ENCODE measurements at regions not wholly inside any gene's neighbourhood (a gene's known extent, or its start where the extent isn't known, plus 50 kb on each side); places are given as distances from the start of the nearest gene placed in this dataset.

DNA sequence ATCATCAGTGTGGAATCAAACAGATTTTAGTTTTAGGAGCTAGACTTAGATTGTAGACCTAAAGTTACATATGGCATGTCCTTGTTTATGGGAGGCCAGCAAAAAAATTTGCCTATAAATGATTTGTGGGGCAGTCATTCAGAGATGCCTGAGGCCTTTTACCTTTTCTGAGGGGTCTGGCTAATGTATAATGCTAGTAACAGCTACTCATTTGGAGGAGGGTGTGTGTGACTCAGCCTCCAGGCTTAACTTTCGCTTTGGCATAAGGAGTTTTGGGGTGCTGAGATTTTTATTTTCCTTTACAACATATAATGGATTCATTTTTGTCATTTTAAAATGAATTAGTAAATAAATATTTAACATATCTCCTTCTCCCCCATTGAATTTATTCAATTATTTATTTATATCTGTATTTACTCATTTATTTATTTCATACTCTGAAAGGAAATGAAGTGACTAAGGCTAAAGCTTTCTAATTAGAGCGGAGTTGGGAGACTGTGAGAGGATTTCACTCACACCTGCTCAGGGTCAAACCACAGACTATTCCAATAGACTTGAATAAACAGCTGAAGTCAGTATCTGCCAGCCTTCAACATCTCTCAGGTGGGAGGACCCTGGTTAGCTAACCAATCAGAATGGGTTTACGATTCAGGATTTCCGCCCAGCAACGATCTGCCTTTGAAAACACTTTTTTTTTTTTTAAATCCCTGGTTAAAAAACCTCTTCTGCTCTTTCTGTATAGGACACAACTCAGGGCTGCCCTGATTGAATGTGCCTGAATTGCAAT is 487.5 kb upstream of the SGCD start:
- TF ChIP-seq POLR2AphosphoS5 (IDR thresholded peaks at IDR 0.05; ENCODE audit: low read depth, low read length) (no peak), TAF1 (IDR thresholded peaks at IDR 0.05; ENCODE audit: borderline replicate concordance, insufficient read depth, low read length) (no peak)
